ENCODE measurements at regions not wholly inside any gene's neighbourhood (a gene's known extent, or its start where the extent isn't known, plus 50 kb on each side); places are given as distances from the start of the nearest gene placed in this dataset.

- no peak for DNase-seq (ENCODE audit: low read depth)
Observed at GRCh38 chr5:6198531-6198930, 179.8 kb downstream of the MED10 start.

GRCh38 chr5:6197427-6197826 is 180.9 kb downstream of the MED10 start:
- no peak for DNase-seq (ENCODE audit: low read depth)

GRCh38 chr5:6195711-6196358 is 182.5 kb downstream of the MED10 start:
- no peak for DNase-seq (ENCODE audit: low read depth)

GRCh38 chr5:6194906-6195612 is 183.3 kb downstream of the MED10 start:
- no peak for DNase-seq (ENCODE audit: low read depth)

GRCh38 chr5:6194261-6194875 is 184.0 kb downstream of the MED10 start:
- DNase-seq (ENCODE audit: low read depth) = no peak

- no peak for DNase-seq (ENCODE audit: low read depth)
Observed at GRCh38 chr5:6193310-6193709, 185.0 kb downstream of the MED10 start.

- DNase-seq (ENCODE audit: low read depth) = no peak
Observed at GRCh38 chr5:6190838-6191237, 187.5 kb downstream of the MED10 start.

GRCh38 chr5:6188976-6189375 is 189.4 kb downstream of the MED10 start:
- no peak for DNase-seq (ENCODE audit: low read depth)

GRCh38 chr5:6188344-6188743 is 190.0 kb downstream of the MED10 start:
- no peak for DNase-seq (ENCODE audit: low read depth)

GRCh38 chr5:6187501-6187900 is 190.8 kb downstream of the MED10 start:
- DNase-seq (ENCODE audit: low read depth) = no peak

- no peak for DNase-seq (ENCODE audit: low read depth)
Observed at GRCh38 chr5:6185574-6185973, 192.8 kb downstream of the MED10 start.

GRCh38 chr5:6184481-6184880 is 193.9 kb downstream of the MED10 start:
- no peak for DNase-seq (ENCODE audit: low read depth)

- peak; percentile 55 for DNase-seq (ENCODE audit: low read depth)
Observed at GRCh38 chr5:6183391-6184390, 194.7 kb downstream of the MED10 start.

GRCh38 chr5:6182271-6182815 is 196.0 kb downstream of the MED10 start:
- DNase-seq (ENCODE audit: low read depth) = no peak

GRCh38 chr5:6181871-6182270 is 196.5 kb downstream of the MED10 start:
- no peak for DNase-seq (ENCODE audit: low read depth)

GRCh38 chr5:6181147-6181729 is 197.1 kb downstream of the MED10 start:
- DNase-seq (ENCODE audit: low read depth) = no peak

- no peak for DNase-seq (ENCODE audit: low read depth)
Observed at GRCh38 chr5:6180231-6180872, 198.0 kb downstream of the MED10 start.

- no peak for DNase-seq (ENCODE audit: low read depth)
Observed at GRCh38 chr5:6178846-6179532, 199.4 kb downstream of the MED10 start.

- DNase-seq (ENCODE audit: low read depth) = no peak
Observed at GRCh38 chr5:6177926-6178325, 200.4 kb downstream of the MED10 start.
